CD4-positive, alpha-beta T cell treated with Interleukin-12 subunit alpha and Interleukin-12 subunit beta, for 1 hour (primary cell): ENCODE measurements at regions not wholly inside any gene's neighbourhood (a gene's known extent, or its start where the extent isn't known, plus 50 kb on each side); places are given as distances from the start of the nearest gene placed in this dataset.

ENCODE experiments used
- DNase-seq: peaks from one replicate; pipeline ENCODE4 v3.0.0-alpha.2; 2020

DNA sequence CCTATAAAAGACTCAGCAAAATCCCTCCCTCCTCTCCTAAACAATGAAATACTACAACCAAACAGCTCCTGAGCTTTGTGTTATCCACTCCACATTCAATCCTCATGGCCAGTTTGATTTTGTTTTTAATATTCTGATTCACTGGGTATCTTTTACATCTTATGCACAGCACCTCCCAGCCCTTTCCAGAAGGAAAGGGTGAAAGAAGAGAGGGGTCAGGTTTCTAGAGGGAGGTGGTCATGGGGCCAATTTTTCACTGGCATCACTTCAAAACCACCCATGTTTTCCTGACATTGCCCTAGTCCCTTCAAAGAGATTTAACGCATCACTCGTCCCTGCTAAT lies 315.6 kb downstream of the LPIN1 start:
- no peak for DNase-seq

DNA sequence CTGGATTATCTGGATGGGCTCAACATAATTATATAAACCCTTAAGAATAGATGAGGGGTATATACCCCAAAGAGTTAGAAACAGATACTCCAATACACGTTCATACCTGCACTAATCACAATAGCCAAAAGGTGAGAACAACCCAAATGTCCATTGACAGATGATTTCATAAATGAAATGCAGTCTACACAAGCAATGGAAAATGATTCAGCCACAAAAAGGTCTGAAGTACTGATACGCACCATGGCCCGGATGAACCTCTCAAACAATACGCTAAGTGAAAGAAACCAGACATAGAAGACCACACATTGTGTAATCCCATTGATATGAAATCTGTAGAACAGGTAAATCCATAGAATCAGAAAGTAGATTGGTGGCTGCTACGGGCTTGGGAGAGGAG lies 316.8 kb downstream of the LPIN1 start:
- no peak for DNase-seq

DNA sequence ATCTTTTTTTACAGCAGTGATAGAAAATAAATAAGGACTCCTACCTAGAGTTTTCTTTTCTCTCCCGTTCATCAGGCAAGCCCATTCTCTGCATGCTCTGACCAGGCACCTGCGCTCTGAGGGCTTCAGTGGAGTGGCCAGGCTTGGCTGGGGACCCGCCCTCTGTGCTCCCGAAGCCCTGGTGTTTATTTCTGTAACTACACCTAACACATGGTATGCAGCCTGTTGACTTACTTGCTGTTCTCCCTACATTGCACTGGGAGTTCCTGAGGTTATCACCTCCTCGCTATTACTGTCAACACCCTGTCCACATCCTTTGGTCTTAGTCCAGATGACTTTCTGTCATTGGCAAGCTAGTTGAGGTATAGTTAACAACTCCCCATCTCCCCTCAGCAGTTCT lies 317.7 kb downstream of the LPIN1 start:
- peak; percentile 51 for DNase-seq

DNA sequence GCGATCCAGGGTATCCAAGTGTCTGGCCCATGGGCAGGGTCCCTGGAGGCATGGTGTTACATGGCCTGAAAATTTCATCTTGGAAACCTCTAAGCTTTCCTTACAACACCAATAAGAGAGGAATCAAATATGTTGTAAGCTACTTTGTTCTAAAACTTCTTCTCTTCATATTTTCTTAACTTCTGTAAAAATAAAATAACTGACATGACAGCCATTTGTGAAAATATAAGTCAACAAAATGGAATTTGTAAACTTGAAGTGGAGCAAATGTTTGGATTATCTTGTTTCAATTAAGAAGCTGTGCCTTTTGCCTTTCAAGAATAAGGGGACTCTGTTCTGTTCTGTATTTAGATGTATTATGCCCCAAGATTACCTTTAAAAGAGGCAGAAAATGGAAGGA lies 319.7 kb downstream of the LPIN1 start:
- DNase-seq, result no peak

DNA sequence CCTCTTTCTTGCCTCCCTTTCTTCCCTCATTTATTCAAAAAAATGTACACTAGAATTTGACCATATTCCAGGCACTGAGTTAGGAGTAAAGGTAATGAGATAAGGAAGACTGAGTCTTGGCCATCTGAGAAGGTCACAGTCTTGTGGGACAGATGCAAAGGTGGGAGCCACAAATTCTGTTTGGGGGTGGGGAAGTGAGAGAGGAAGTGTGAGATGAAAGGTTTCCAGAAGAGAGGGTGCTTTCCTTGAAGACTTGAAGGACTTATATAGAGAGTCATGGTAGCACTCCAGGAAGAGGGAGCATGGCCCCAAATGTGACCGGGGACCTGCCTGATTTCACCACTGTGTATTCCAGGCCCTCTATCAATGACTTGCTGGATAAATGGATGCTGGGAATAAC lies 320.6 kb downstream of the LPIN1 start:
- DNase-seq, result no peak

DNA sequence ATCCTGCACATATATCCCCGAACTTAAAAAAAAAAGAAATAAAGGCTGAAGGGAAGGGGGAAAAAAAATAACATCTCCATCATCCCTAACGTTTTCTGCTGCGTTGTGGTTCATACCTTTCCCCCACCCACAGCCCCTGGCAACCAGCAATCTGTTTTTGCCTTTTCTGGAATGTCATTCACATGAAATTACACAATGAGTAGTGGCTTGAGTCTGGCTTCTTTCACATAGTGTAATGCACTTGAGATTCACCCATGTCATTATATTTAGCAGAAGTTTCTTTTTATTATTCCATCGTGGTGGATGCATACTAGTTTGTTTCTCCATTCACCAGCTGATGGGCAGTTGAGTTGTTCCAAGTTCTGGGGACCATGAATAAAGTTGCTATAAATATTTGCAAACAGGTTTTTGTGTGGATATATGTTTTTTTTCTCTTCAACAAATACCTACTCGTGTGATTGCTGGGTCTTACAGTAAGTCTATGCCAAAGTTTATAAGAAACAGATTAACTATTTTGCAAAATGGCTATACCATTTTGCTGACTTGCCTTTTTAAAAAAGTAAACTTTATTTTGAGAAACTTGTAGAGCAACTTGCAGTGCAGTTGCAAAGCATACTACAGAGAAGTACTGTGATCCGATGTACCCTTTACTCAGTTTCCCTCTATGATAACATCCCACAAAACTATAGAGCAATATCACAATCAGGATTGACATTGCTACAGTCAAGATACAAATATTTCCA lies 322.5 kb downstream of the LPIN1 start:
- DNase-seq, result no peak

DNA sequence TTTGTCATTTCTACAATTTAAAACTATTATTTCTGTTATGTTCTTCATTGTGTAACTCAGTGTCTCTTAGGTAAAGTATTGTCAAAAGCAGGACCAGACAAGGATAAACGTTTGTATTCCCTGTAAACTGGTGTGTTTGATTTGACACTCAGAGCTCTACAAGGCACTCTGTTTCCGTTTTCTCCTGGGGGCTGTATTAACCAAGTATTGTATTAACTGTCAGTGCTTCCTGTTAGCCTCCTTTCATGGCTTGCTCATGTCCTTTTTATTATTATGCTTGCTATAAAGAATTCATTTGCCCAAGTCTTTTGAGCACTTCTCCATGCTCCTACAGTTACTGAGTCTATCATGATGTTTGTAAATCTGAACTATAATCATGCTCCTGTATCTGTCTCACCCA lies 323.7 kb downstream of the LPIN1 start:
- DNase-seq, result no peak

DNA sequence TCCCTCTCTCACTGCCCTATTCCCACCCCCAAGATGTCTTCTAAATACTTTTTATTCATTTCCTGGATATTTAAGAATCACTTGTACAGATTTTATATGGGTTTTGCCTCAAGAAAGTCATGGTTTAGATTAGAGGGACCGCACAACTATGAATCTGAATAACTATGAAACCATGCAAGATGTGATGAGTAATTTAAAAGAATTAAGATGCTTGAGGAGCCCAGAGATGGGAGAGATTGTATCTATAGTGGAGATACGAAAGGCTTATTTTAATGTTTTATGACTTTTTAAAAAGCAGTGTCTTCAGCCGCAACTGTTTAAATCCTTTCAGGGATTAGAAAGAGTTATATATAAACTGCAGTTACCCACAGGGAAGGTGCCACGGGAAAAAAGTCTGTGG lies 324.1 kb downstream of the LPIN1 start:
- DNase-seq, result no peak

DNA sequence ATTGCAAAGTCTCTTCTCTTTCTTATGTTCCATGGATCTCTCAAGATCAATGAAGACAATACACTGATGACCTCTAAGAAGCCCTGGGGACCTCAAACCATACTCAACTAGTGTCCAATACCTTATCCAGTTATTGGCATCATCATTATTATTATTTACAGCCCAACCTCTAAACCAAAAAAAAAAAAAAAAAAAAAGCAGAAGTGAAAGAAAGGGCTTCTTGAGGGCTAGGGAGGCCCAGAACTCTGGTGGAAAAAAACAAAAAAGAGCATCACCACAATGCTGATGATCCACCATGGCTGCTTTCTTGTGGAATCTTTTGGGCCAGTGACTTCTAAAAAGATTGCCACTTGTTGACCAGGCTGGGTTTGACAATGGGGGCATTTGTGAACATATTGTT lies 324.9 kb downstream of the LPIN1 start:
- DNase-seq, result no peak

DNA sequence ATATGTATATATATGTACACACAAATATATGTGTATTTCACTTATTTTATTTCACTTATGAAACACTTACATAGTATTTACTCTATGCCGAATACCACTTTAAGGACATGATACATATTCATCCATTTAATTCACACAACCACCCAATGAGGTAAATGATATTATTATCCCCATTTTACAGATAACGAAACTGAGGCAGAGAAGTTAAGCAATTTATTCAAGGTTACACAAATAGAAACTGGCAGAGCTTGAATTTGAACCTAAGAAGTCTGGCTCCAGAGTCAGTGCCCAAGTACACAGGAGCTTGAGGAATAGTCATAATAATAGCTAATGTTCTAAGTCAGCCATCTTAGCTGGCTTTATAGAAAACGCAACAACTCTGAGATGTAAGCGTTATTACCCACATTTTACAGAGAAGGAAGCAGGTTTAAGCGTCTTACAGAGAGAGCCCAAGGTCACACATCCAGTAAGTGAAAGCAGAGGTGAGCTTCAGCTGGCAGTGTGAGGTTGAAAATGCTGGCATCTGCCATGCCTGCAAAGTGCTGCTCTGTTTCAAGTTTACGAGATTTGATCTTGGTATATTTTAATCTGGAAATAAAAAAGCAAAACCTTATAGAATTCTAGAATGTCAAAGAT lies 326.9 kb downstream of the LPIN1 start:
- DNase-seq, result no peak

DNA sequence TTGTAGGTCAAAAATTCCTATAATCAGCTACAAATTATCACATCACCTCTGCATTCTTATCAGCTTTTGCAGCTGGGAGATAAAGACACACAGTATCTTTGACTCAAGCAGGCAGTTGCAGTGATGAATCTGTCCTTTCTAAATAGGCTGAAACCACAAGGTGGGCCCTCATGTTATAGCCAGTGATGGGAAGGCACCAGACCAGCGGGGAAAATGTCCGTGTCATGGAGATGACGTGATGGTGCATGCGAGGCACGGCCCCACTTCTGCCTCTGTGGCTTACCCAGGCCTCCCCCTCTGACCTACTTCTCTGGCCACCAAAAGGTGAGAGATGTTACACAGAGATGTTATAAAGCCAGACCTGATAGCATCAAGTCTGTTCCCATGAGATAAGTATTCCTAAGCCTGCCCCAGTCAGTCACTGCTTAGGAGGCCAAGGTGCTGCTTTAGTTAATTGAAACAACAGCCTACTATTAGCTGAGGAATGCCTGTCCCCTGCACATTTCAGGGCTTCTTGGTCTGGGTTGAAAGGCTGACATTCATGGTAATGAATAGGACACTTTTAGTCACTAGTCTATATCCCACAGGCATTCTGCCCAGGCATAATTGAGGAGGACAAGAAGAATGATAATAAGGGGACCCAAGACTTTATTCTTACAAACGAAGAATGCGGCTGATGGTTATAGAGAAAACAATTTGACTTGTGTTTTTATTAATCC lies 327.9 kb downstream of the LPIN1 start:
- no peak for DNase-seq

DNA sequence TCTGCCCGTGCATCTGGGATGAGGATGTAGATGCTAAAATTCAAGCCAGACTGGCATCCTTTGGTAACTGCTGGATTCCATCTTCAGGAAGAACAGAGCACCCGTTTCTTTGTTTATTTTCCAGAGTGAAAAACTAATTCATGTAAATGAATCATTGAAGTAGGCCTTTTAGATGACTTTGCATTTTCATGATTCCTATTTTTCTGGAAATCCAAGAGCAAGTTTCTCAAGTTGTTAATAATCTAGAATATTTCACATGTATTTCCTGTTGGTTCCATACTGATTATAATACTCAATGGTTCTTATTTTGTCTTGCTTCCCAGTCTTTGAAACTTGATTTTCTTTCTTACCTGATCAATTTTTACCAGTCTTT lies 328.4 kb downstream of the LPIN1 start:
- no peak for DNase-seq

DNA sequence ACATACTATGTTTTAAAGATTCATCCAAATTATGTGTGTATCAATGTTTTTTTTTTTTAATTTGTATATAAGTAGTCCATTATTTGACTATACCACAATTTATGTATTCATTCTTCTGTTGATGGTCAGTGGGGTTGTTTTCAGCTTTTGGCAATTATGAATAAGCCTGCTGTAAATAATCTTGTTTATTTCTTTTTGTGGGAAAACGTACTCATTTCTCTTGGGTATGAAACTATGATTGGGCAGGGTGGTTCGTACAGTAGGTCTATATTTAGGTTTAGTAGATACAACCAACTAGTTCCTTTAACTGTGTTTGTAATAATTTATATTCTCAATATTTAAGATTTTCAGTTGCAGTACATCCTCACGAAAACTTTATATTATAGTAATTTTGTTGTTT lies 329.2 kb downstream of the LPIN1 start:
- DNase-seq, result no peak

DNA sequence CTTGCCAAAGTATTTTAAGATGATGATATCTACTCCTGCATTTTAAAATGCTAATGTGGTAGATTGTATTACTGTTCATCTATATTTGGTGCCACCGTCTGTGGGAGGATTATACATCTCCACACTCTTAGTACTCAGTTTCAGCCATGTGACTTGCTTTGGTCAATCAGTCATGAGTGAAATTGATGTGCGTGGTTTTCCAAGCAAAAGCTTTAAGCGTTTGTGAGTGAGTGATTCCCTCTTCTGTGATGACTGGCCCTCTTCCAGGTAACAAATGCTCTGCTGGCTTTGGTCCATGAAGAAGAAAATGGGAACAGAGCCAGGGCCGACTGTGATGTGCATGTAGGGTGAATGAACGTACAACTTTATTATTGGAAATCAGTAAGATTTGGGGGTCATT lies 330.4 kb downstream of the LPIN1 start:
- DNase-seq, result no peak

DNA sequence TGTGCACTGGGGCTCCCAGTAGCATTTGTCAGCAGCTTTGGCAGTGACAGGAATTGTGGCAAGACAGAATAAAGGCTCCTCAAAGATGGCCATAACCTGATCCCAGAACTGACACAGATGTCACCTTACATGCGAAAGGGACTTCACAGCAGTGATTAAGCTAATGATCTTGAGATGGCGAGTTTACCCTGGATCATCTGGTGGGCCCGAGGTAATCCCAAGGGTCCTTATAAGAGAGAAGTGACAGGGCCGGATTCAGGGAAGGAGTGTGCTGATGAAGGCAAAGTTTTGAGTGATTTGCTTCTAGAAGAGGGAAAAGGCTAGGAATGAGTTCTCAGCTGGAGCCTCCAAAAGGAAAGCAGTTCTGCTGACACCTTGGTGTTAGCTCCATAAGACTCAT lies 333.9 kb downstream of the LPIN1 start:
- no peak for DNase-seq

DNA sequence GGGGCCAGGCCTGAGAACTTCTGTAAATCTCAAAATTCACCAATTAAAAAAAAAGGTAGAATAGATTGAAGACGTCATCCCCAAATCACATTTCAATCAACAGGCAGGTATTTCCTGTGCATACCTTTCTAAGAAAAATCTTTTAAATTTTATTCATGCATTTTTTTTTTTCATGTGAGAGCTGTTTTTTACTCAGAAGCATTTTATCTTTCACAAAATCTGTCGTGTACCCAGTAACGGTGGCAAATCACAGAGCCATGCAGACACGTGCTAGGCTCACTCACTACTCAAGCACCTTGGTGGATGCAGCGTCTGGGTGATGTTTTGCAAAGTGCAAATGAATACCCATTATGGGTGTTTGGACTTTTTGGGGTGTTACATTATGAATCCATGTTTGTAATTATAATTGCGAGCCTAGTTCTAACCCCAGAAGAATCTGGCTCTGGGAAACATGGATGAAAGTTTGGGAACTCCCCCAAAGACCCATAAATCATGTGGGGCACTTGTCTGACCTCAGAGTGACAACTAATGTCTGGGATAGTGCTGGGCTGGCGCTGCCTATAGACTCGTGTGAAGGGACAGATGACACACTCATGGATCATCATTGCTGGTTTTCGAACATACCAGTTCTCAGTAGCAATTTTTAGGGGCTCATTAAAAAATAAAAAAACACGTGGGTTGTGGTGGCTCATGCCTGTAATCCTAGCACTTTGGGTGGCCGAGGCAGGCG lies 335.2 kb downstream of the LPIN1 start:
- DNase-seq, result peak; percentile 35

DNA sequence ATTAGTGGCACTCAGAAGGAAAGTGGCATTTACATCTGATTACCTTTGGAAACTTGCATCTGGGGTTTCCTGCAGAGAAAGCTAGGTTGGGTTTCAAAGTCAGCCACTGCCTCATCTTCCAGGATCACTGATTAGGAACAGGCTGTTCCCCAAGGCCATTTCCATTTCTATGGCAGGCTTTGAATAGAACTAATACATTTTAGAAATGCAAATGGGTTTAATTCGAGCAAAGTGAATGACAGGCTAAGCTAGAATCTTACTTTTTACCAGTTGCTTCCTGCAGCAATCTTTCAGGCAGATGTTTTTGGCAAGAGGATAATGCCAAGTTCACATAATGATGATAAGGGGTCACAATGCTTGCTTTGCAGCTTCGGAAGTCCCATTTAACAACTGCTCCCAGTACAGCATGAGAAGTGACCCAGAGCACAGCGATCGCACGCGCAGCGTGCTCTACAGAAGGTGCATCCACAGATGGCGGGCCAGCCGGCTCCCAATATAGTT lies 336.7 kb downstream of the LPIN1 start:
- DNase-seq, result no peak

DNA sequence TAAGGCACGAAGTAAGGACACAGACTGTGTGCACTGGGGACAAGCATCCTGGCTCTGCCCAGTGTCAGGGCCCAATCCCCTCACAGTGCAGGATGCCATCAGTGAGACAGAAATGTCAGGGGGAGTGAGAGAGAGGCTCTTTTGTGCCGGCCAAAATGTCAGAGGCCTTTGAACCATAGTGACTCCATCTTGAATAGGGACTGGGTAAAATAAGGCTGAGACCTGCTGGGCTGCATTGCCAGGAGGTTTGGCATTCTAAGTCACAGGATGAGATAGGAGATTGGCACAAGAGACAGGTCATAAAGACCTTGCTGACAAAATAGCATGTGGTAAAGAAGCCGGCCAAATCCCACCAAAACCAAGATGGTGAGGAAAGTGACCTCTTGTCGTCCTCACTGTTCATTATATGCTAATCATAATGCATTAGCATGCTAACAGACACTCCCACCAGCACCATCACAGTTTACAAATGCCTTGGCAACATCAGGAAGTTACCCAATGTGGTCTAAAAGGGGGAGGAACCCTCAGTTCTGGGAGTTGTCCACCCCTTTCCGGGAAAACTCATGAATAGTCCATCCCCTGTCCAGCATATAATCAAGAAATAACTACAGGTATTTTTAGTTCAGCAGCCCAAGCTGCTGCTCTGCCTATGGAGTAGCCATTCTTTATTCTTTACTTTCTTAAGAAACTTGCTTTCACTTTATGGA lies 337.4 kb downstream of the LPIN1 start:
- no peak for DNase-seq

DNA sequence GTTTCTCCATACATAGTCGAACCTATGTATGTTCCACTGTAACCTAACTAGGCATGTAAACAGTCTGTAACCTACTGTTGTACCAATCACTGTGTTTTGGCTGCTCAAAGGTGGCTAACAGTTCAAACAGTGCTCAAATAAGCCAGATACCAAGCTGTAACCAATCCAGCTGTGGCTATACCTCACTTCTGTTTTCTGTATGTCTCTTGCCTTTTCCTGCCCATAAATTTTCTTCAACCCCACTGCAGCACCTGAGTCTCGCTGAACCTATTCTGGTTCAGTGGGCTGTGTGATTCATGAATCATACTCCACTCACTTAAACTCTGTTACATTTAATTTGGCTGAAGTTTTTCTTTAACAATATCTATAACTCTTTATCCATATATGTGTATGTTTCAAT lies 340.7 kb downstream of the LPIN1 start:
- DNase-seq, result no peak

DNA sequence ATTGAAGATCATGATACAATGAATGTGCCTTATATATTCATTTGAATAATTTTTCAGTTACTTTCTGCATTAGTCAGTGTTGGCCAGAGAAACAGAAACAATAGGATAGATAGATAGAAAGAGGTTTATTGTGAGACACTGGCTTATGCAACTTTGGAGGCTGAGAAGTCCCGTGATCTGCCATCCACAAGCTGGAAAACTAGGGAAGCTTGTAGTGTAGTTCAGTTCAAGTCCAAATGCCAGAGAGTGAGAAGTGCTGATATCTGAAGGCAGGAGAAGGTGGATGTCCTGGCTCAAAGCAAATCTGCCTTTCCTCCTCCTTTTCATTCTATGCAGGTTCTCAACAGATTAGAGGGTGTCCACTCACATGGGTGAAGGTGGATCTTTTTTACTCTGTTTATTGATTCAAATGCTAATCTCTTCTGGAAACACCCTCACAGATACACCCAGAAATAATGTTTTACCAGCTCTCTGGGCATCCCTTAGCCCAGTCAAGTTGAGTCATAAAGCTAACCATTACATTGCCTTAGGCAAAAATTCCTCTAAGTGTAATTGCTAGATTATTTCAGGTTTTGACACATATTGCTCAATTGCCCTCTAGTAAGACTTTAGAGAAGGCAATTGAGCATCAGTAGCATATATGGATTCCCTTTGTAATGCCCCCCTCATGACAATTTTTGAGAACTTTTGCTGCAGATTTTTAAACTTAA lies 341.4 kb downstream of the LPIN1 start:
- DNase-seq, result no peak

DNA sequence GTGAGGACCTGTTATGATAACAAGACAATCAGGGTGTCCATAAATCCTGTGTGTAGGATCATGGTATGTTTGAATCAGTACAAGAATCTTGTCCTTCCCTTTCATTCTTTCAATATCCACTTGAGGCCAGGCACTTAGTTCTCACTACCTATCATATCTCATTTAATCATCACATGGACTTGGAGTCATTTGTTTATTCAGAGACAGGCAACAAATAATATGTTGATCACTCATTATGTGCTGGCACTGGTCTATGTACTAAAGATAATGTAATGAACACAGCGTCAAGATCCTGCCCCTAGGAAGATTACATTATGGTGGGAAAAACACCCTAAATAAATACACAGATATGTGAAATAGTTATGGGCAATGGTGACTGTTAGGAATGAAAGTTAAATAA lies 342.6 kb downstream of the LPIN1 start:
- no peak for DNase-seq

DNA sequence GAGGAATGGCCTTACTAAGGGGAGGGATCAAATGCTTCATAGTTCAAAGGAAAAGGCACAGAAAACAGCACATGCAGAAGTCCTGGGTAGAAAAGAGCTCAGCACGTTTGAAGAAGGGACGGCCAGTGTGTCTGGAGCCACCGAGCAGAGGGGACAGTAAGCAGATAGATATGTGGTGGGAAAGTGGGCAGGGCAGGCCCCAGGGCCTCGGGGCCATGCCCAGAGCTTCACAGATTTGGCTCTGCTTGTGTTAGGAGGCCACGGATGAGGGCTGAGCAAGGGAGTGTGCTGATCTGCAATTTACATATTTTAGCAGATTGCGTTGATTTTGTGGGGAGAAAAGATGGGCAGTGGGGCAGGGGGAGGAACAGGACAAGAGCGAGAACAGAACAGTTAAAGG lies 343.1 kb downstream of the LPIN1 start:
- DNase-seq, result no peak
